Astrocyte of the spinal cord (primary cell): ENCODE measurements at regions not wholly inside any gene's neighbourhood (a gene's known extent, or its start where the extent isn't known, plus 50 kb on each side); places are given as distances from the start of the nearest gene placed in this dataset.

Experiments used
- DNase-seq: peaks from one replicate; pipeline ENCODE4 v3.0.0; 2011; ENCODE audit warnings: low read depth, low spot score
- H3K4me3 ChIP-seq: 2 replicates; pipeline ENCODE4 v1.5.1; 2011; ENCODE audit warnings: low read depth, mild to moderate bottlenecking, low read length, moderate library complexity
- CTCF ChIP-seq: IDR thresholded peaks from 2 replicates; pipeline ENCODE4 v1.5.1; 2012; ENCODE audit warnings: low read depth, mild to moderate bottlenecking, low read length, inconsistent platforms
- in situ Hi-C: cut with HindIII; loops from 2 replicates; pipeline ENCODE4 v1.10.0; 2017; ENCODE audit warnings: low sequenced_read_pairs

DNA sequence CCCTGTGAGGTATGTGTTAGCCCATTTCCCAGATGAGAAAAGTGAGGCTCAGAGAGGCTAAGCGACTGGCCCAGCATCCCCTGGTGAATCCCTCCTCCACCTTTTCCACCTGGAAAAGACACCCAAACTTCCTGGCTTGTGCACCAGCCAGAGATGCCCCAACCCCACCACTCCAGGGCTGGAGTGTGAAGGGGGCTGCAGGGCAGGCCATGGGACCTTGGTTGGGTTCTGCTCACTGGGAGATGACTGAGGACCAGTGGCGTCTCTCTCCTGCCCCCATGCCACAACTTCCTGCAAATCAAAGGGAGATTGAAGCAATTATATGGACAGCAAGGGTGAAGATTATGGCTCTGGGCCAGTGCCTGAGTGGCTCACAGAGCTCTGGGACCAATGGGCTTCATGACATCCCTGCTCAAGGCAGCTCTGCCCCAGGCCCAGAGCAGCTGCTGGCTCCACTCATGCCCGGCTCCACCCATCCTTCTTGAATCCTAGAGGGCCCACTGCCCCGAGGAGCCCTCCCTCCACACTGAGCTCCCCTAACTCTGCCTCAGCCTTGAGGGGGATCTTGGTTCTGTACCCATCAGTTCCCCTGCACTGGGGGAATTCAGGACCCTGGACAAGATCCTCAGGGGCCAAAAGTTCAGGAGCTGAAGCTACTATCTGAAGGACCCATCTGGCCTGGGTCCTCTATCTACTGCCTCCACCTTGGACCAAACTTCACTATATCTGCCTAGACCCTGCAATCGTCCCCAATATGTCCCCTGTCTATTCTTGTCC is 416.9 kb downstream of the PTPRU start:
- no peak overlapping the region for H3K4me3 ChIP-seq
- in situ Hi-C loops = no loop called here
- DNase-seq = no peak
- no peak for TF ChIP-seq CTCF

GRCh38 chr1:29651684-29652665 is 415.7 kb downstream of the PTPRU start:
- TF ChIP-seq CTCF = no peak
- H3K4me3 ChIP-seq = no peak overlapping the region
- in situ Hi-C loops = no loop called here
- DNase-seq = no peak

GRCh38 chr1:29651246-29651645 is 414.9 kb downstream of the PTPRU start:
- no peak for TF ChIP-seq CTCF
- no peak for DNase-seq
- H3K4me3 ChIP-seq = no peak overlapping the region
- in situ Hi-C loops = no loop called here

DNA sequence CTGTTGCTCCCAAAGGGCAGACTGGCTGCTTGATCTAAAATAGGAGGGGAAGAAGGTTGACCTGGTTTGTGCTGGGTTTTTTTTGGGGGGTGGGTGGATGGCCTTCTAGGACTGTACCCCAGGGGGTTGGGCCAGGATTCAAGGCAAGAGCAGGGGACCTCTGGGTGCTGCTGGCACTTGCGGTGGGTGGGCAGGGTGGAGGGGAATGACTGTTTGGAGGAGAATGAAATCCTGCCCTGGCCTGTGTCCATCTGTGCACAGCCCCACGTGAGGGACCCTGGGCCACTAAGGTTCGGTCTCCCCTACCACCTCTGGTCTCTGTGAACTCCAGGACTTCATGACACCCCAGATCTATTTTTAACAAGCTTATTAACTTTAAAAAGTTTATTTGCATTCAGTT is 414.2 kb downstream of the PTPRU start:
- in situ Hi-C loops = no loop called here
- no peak for DNase-seq
- no peak overlapping the region for H3K4me3 ChIP-seq
- TF ChIP-seq CTCF = no peak

GRCh38 chr1:29650041-29650400 is 413.7 kb downstream of the PTPRU start:
- DNase-seq = no peak
- in situ Hi-C loops = no loop called here
- no peak for TF ChIP-seq CTCF
- H3K4me3 ChIP-seq = no peak overlapping the region

DNA sequence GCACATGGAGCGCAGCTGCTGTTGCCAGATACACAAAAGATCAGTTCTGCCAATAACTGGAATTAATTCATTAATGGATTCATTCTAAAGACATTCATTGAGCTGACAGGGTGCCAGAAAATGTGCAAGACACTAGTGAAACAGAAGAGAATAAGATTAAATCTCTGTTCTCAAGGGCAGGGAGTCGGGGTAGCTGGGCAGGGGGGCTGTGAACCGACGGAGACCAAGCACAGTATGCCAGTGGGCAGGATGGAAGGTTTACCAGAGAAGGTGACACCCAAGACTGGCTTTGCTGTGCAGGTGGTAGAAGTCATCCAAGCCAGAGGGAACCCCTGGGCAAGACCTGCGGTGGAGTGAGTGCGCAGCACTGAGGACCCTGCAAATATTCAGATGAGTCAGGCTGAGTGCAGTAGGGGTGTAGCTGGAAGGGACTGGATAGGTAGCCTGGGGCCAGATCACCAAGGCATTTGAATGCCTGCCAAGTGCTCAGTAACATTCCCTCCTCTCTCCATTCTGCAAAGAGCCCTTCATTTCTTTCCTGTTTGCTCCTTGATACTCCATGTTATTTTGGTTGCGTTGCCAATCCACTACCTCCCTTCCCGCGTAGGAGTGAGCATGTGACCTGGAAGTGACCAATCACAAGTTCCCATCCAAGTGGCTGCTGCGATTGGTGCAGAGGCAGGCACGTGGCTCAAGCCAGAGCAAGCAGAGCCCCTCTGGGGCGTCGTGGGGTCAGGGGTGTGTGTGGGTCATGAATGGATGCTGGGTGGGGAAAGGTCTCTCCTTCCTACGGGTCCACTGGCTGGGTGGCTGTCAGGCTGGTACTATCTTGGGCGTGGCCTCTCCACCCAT is 413.1 kb downstream of the PTPRU start:
- in situ Hi-C loops = no loop called here
- no peak for TF ChIP-seq CTCF
- no peak overlapping the region for H3K4me3 ChIP-seq
- DNase-seq = no peak
